ENCODE measurements at regions not wholly inside any gene's neighbourhood (a gene's known extent, or its start where the extent isn't known, plus 50 kb on each side); places are given as distances from the start of the nearest gene placed in this dataset.

- ATAC-seq (replicated peaks in 1 of 2) (no peak), DNase-seq (no peak)
- H3K4me3 Mint-ChIP-seq, result no peak overlapping the region
- H3K27me3 Mint-ChIP-seq (ENCODE audit: low read depth), result no peaks in the 10 kb centered on the region
- no peak overlapping the region for H3K27ac Mint-ChIP-seq
- no peaks in the 10 kb centered on the region for H3K4me1 Mint-ChIP-seq (ENCODE audit: low read depth)
- H3K9me3 Mint-ChIP-seq, result no peaks in the 10 kb centered on the region
- H3K36me3 Mint-ChIP-seq (ENCODE audit: insufficient read depth in 2 of 2), result no peaks in the 10 kb centered on the region
These were observed 64.0 kb upstream of the TMEM168 start for GRCh38 chr7:112854169-112854568.

GRCh38 chr7:112853422-112853821 lies 63.2 kb upstream of the TMEM168 start:
- DNase-seq (no peak), ATAC-seq (replicated peaks in 1 of 2) (no peak)
- no peak overlapping the region for H3K27ac Mint-ChIP-seq
- no peaks in the 10 kb centered on the region for H3K27me3 Mint-ChIP-seq (ENCODE audit: low read depth)
- H3K9me3 Mint-ChIP-seq, result no peaks in the 10 kb centered on the region
- no peak overlapping the region for H3K4me3 Mint-ChIP-seq
- no peaks in the 10 kb centered on the region for H3K4me1 Mint-ChIP-seq (ENCODE audit: low read depth)
- peaks cover 0 to under 1% of the 10 kb centered on the region in 2 donors for H3K36me3 Mint-ChIP-seq (ENCODE audit: insufficient read depth in 2 of 2)

- Mint-ChIP-seq H3K4me3 (no peak overlapping the region), H3K36me3 (ENCODE audit: insufficient read depth in 2 of 2) (peaks cover 0 to 2% of the 10 kb centered on the region in 2 donors), H3K9me3 (no peaks in the 10 kb centered on the region), H3K4me1 (ENCODE audit: low read depth) (no peaks in the 10 kb centered on the region), H3K27me3 (ENCODE audit: low read depth) (no peaks in the 10 kb centered on the region), H3K27ac (no peak overlapping the region)
- DNase-seq (no peak), ATAC-seq (replicated peaks in 1 of 2) (no peak)
These were observed 53.0 kb upstream of the TMEM168 start for GRCh38 chr7:112843151-112843550.

Measured in activated T-cell treated with anti-CD3 and anti-CD28 coated beads, Interleukin-2, amount 50 U/mL, for 72 hours (primary cell).